ENCODE measurements at regions not wholly inside any gene's neighbourhood (a gene's known extent, or its start where the extent isn't known, plus 50 kb on each side); places are given as distances from the start of the nearest gene placed in this dataset.

DNA sequence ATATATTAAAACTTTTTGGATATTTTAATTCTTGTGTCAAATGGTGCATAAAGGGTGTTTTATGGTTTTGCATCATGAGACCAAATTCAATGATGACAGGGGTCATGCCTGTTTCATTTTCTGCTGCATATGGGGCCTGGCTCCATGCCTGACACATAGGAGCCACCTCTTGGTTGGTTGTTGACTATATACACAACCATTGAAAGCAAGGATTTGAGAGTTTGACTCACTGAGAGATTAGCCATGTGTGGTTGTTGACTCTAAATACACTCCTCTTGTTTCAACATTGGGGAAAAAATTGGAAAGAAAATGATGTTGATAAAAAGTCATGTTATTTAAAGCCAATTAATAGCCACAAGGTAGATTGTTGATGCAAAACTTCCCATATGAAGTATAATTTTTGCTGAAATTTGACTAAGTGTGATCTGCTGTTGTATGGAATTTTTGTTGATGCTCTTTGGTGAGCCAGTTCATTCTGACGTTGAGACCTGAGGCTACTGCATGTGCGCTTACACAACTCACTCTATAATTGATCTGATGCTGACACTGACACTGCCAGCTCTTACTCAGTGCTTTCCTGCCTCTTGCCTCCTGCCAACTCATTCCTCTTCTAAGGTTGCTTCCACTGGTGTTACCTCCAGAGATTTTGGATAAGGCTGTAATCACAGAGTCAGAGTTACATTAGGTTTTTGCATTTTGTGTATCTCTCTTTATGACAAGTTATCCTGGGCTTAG is 446.2 kb upstream of the SLC14A2 start:
- Mint-ChIP-seq H3K4me1 (ENCODE audit: unreplicated experiment) (peaks cover 11% of the 10 kb centered on the region), H3K27ac (no peak overlapping the region), H3K4me3 (no peak overlapping the region), H3K27me3 (no peaks in the 10 kb centered on the region), H3K36me3 (no peaks in the 10 kb centered on the region), H3K9me3 (no peaks in the 10 kb centered on the region)
- TF ChIP-seq, protein P1, sequence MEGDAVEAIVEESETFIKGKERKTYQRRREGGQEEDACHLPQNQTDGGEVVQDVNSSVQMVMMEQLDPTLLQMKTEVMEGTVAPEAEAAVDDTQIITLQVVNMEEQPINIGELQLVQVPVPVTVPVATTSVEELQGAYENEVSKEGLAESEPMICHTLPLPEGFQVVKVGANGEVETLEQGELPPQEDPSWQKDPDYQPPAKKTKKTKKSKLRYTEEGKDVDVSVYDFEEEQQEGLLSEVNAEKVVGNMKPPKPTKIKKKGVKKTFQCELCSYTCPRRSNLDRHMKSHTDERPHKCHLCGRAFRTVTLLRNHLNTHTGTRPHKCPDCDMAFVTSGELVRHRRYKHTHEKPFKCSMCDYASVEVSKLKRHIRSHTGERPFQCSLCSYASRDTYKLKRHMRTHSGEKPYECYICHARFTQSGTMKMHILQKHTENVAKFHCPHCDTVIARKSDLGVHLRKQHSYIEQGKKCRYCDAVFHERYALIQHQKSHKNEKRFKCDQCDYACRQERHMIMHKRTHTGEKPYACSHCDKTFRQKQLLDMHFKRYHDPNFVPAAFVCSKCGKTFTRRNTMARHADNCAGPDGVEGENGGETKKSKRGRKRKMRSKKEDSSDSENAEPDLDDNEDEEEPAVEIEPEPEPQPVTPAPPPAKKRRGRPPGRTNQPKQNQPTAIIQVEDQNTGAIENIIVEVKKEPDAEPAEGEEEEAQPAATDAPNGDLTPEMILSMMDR (conservative IDR thresholded peaks at IDR 0.05): no peak
- DNase-seq (ENCODE audit: extremely low spot score, unreplicated experiment): no peak

DNA sequence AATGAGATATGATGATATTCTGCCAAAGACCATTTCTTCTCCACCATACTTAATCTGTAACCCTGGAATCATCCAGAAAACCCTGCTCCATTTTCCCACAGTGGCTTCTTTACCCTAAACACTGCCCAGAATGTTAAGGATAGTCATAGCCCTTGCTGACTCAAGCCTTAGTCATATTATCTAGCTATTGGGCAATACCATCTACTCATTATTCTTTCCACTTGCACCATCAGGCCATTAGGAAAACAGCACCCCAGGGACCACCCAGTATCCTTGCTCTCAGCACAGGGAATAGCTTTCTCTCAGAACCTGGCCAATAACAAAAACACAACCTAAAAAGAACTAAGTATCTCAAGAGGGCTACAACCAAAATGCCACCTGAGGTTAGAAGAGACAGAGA is 445.7 kb upstream of the SLC14A2 start:
- H3K9me3 Mint-ChIP-seq: no peaks in the 10 kb centered on the region
- H3K27me3 Mint-ChIP-seq: no peaks in the 10 kb centered on the region
- H3K36me3 Mint-ChIP-seq: no peaks in the 10 kb centered on the region
- H3K4me3 Mint-ChIP-seq: no peak overlapping the region
- peaks cover 11% of the 10 kb centered on the region for H3K4me1 Mint-ChIP-seq (ENCODE audit: unreplicated experiment)
- H3K27ac Mint-ChIP-seq: no peak overlapping the region
- TF ChIP-seq, protein P1 (conservative IDR thresholded peaks at IDR 0.05): no peak
- DNase-seq (ENCODE audit: extremely low spot score, unreplicated experiment): no peak

DNA sequence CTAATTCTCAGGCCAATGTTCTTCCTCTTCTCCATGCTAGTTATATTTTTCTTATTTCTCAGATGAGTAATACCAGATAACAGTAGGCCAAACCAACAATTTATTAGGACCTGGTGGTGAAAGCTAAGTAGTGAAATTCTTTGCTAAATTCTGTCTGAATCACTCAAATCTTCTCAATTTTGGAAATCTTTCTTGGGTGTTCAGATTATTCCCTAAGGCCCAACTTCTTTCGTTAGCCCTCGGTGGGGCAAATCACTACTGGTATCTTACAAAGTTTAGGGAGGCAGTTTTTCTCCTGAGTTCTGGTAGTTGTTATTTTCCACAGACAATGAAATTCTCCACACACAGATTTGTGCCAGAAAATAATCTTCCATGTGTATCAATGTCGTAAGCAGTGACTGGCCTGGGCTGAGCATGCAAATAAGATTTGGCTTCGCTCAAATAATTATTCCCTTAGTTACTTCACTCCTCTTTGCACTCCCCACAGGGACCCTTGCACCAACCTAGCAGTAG is 443.5 kb upstream of the SLC14A2 start:
- H3K27me3 Mint-ChIP-seq: no peaks in the 10 kb centered on the region
- no peak overlapping the region for H3K27ac Mint-ChIP-seq
- peaks cover 16% of the 10 kb centered on the region for H3K4me1 Mint-ChIP-seq (ENCODE audit: unreplicated experiment)
- no peak overlapping the region for H3K4me3 Mint-ChIP-seq
- no peaks in the 10 kb centered on the region for H3K9me3 Mint-ChIP-seq
- DNase-seq (ENCODE audit: extremely low spot score, unreplicated experiment): no peak
- no peaks in the 10 kb centered on the region for H3K36me3 Mint-ChIP-seq
- TF ChIP-seq, protein P1 (conservative IDR thresholded peaks at IDR 0.05): no peak

DNA sequence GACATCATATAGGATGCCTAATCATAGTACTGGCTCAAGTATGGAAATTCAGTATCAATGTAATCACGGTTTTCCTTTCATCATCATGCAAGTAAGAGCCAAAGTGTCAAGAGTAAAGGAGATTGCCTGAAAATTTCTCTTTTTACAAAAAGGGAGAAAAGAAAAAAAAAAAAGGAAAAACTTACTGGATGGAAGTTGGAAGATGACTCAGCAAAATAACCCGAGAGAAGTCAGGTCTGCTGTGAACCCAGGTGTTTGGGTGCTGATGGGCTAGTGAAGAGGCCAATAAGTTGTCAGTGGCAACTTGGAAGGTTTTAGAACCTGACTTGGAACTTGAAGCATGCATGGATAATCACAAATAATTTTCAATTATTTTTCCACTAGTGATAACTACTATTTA is 441.9 kb upstream of the SLC14A2 start:
- Mint-ChIP-seq H3K27me3 (no peaks in the 10 kb centered on the region), H3K36me3 (no peaks in the 10 kb centered on the region), H3K4me1 (ENCODE audit: unreplicated experiment) (peaks cover 16% of the 10 kb centered on the region), H3K4me3 (no peak overlapping the region), H3K9me3 (no peaks in the 10 kb centered on the region), H3K27ac (no peak overlapping the region)
- TF ChIP-seq, protein P1 (conservative IDR thresholded peaks at IDR 0.05): no peak
- no peak for DNase-seq (ENCODE audit: extremely low spot score, unreplicated experiment)

DNA sequence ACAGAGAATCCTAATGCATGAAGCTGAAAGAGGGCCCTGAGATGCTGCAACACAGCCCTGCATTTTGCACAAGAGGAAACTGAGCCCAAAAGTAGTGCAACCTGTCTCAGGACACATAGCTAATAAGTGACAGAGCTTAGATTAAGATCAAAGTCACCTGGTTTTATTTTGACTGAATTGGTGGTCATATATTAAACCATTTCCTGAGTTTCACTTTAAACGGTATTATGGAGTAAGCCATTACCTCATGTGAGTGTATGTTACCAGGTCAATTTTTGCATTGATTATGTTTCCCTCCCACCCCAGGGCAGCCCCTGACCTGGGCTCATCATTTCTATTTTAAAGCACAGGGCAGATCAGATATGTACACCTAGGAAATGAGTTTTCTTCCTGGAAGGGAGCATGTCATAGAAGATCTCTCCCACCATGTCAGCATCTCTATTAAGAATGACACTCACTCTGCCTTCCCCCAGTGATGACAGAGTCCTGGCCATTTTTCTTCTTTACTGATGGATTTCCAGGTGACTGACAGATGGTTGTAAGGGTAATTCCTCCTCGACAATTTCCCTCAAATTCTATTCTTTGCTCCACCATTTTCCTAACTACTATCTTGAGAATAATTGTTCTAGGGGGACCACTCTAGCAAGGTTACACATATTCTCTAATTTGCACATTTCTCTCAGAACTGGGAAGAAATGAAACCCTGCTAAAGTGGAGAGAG is 441.3 kb upstream of the SLC14A2 start:
- no peak overlapping the region for H3K27ac Mint-ChIP-seq
- H3K27me3 Mint-ChIP-seq: no peaks in the 10 kb centered on the region
- H3K4me3 Mint-ChIP-seq: no peak overlapping the region
- TF ChIP-seq, protein P1 (conservative IDR thresholded peaks at IDR 0.05): no peak
- H3K36me3 Mint-ChIP-seq: no peaks in the 10 kb centered on the region
- H3K9me3 Mint-ChIP-seq: no peaks in the 10 kb centered on the region
- DNase-seq (ENCODE audit: extremely low spot score, unreplicated experiment): no peak
- H3K4me1 Mint-ChIP-seq (ENCODE audit: unreplicated experiment): peaks cover 16% of the 10 kb centered on the region
